Peyer's patch (tissue), 4 donors: ENCODE measurements at regions not wholly inside any gene's neighbourhood (a gene's known extent, or its start where the extent isn't known, plus 50 kb on each side); places are given as distances from the start of the nearest gene placed in this dataset.

Source experiments
- POLR2A ChIP-seq, 2 donors: fragments of 450-650 bp; IDR thresholded peaks; one replicate each; pipeline ENCODE4 v1.5.1; 2017; ENCODE audit warnings: antibody characterized with exemption in 2 of 2, mild to moderate bottlenecking in 2 of 2, moderate library complexity in 2 of 2
- TF ChIP-seq, protein P1 (sequence below), 6 experiments: fragments of 450-650 bp in 4 of 6; fragments of 200-600 bp in 2 of 6; sonication (generic) in 1 of 6; IDR thresholded peaks; one replicate each; pipeline ENCODE4 v1.5.1; 2017 to 2019; ENCODE audit warnings: antibody characterized with exemption in 6 of 6, mild to moderate bottlenecking in 3 of 6, moderate library complexity in 1 of 6

GRCh38 chr17:69608808-69609472 lies 194.4 kb downstream of the MAP2K6 start:
- TF ChIP-seq, protein P1, sequence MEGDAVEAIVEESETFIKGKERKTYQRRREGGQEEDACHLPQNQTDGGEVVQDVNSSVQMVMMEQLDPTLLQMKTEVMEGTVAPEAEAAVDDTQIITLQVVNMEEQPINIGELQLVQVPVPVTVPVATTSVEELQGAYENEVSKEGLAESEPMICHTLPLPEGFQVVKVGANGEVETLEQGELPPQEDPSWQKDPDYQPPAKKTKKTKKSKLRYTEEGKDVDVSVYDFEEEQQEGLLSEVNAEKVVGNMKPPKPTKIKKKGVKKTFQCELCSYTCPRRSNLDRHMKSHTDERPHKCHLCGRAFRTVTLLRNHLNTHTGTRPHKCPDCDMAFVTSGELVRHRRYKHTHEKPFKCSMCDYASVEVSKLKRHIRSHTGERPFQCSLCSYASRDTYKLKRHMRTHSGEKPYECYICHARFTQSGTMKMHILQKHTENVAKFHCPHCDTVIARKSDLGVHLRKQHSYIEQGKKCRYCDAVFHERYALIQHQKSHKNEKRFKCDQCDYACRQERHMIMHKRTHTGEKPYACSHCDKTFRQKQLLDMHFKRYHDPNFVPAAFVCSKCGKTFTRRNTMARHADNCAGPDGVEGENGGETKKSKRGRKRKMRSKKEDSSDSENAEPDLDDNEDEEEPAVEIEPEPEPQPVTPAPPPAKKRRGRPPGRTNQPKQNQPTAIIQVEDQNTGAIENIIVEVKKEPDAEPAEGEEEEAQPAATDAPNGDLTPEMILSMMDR (IDR thresholded peaks at IDR 0.05): no peak
- TF ChIP-seq POLR2A (IDR thresholded peaks at IDR 0.05): no peak
